ENCODE measurements at regions not wholly inside any gene's neighbourhood (a gene's known extent, or its start where the extent isn't known, plus 50 kb on each side); places are given as distances from the start of the nearest gene placed in this dataset.
"Not testable (repeated sequence)": the region's sequence is repeated elsewhere in the genome, so short reads cannot be mapped to it uniquely, and the experiment has no call there.

DNA sequence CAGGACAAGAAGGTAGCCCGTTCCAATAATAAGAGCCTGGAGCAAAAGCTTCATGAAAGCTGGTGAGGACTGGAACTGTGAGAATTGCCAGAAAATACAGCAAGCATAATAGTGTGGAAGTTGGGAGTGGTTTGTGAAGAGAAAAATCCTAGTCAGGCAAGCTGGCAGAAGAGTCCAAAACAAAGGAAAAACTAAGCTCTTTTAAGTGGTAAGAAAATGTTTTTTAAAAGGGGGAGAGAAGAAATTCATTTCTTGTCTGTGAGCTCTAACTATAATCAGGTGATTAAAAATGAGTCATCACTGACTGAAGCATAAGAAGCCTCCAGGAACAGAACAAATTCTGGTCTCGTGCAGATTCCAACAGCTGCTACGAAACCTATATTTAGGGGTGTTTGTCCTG is 102.6 kb downstream of the CAAP1 start:
- no peaks in the 10 kb centered on the region for H3K27me3 Mint-ChIP-seq (ENCODE audit: low read depth)
- no peak overlapping the region for H3K4me3 Mint-ChIP-seq
- H3K27ac Mint-ChIP-seq (ENCODE audit: unreplicated experiment) = no peak overlapping the region
- no peak for DNase-seq (ENCODE audit: low read depth, low spot score)
- no peaks in the 10 kb centered on the region for H3K36me3 Mint-ChIP-seq (ENCODE audit: low read depth)
- H3K4me1 Mint-ChIP-seq = no peaks in the 10 kb centered on the region
- TF ChIP-seq, protein P1, sequence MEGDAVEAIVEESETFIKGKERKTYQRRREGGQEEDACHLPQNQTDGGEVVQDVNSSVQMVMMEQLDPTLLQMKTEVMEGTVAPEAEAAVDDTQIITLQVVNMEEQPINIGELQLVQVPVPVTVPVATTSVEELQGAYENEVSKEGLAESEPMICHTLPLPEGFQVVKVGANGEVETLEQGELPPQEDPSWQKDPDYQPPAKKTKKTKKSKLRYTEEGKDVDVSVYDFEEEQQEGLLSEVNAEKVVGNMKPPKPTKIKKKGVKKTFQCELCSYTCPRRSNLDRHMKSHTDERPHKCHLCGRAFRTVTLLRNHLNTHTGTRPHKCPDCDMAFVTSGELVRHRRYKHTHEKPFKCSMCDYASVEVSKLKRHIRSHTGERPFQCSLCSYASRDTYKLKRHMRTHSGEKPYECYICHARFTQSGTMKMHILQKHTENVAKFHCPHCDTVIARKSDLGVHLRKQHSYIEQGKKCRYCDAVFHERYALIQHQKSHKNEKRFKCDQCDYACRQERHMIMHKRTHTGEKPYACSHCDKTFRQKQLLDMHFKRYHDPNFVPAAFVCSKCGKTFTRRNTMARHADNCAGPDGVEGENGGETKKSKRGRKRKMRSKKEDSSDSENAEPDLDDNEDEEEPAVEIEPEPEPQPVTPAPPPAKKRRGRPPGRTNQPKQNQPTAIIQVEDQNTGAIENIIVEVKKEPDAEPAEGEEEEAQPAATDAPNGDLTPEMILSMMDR (conservative IDR thresholded peaks at IDR 0.05) = no peak
- peaks cover 12% of the 10 kb centered on the region for H3K9me3 Mint-ChIP-seq

DNA sequence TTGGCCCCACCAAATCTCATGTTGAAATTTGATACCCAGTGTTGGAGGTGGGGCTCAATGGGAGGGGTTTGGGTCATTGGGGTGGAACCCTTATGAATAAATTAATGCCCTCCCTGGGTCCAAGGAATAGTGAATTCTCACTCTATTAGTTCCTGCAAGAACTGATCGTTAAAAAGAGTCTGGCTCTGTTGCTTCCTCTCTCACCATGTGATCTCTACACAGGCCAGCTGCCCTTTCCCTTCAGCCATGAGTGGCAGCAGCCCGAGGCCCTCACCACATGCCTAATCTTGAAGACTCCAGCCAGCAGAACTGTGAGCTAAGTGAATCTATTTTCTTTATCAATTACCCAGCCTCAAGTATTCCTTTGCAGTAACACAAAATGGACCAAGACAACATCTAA is 106.0 kb downstream of the CAAP1 start:
- H3K9me3 Mint-ChIP-seq = peaks cover 2% of the 10 kb centered on the region
- no peak overlapping the region for H3K4me3 Mint-ChIP-seq
- no peaks in the 10 kb centered on the region for H3K36me3 Mint-ChIP-seq (ENCODE audit: low read depth)
- H3K4me1 Mint-ChIP-seq = no peaks in the 10 kb centered on the region
- no peak overlapping the region for H3K27ac Mint-ChIP-seq (ENCODE audit: unreplicated experiment)
- no peaks in the 10 kb centered on the region for H3K27me3 Mint-ChIP-seq (ENCODE audit: low read depth)
- TF ChIP-seq, protein P1 (conservative IDR thresholded peaks at IDR 0.05) = no peak
- DNase-seq (ENCODE audit: low read depth, low spot score) = no peak

DNA sequence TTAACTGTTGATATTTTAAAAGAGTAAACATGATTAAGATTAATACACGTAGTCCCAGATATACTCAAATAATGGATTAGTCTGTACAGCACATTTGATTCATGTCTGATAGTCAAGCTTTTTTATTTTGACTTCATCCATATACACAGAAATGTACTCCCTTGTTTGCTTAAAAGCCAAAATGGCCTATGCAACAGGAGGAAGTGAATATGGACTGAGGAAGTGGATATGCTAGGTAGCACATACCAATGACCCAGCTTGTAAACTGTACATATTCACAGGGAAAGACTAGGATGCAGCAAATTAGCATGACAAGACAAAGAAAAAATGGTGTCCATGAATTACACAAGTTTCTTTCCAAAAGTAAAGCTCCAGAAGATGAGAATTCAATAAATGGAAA is 109.7 kb downstream of the CAAP1 start:
- no peak overlapping the region for H3K27ac Mint-ChIP-seq (ENCODE audit: unreplicated experiment)
- H3K27me3 Mint-ChIP-seq (ENCODE audit: low read depth) = no peaks in the 10 kb centered on the region
- peaks cover 9% of the 10 kb centered on the region for H3K9me3 Mint-ChIP-seq
- no peak overlapping the region for H3K4me3 Mint-ChIP-seq
- no peaks in the 10 kb centered on the region for H3K36me3 Mint-ChIP-seq (ENCODE audit: low read depth)
- no peak for DNase-seq (ENCODE audit: low read depth, low spot score)
- H3K4me1 Mint-ChIP-seq = no peaks in the 10 kb centered on the region
- TF ChIP-seq, protein P1 (conservative IDR thresholded peaks at IDR 0.05) = no peak

DNA sequence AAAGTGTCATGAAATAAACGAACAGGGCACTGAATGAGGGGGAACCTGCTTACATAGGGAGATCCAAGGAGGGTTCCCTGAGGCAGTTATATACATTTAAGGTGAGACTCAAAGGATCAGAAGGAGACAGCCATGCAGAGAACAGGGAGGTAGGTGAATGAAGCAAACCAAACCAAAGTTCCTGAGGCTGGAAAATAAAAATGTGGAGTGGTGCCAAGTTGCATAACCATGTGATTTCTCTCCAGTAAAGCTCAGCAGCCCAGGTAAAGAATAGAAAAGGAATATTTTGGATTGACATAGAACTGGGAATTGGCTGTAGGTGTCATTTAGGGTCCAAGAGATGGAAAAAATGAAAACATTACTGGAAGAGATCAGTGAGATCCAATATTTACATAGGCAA is 110.7 kb downstream of the CAAP1 start:
- Mint-ChIP-seq H3K9me3 (peaks cover 7% of the 10 kb centered on the region), H3K27ac (ENCODE audit: unreplicated experiment) (no peak overlapping the region), H3K27me3 (ENCODE audit: low read depth) (no peaks in the 10 kb centered on the region), H3K36me3 (ENCODE audit: low read depth) (no peaks in the 10 kb centered on the region), H3K4me1 (no peaks in the 10 kb centered on the region), H3K4me3 (no peak overlapping the region)
- no peak for DNase-seq (ENCODE audit: low read depth, low spot score)
- TF ChIP-seq, protein P1 (conservative IDR thresholded peaks at IDR 0.05) = no peak

DNA sequence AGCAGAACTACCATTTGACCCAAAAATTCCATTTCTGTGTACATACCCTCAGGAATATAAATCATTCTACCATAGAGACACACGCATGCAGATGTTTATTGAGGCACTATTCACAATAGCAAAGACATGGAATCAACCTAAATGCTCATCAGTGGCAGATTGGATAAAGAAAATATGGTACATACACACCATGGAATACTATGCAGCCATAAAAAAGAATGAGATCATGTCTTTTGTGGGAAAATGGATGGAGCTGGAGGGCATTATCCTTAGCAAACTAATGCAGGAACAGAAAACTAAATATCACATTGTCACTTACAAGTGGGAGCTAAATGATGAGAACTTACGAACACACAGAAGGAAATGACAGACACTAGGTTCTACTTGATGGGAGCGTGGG is 112.3 kb downstream of the CAAP1 start:
- H3K27me3 Mint-ChIP-seq (ENCODE audit: low read depth); H3K36me3 Mint-ChIP-seq (ENCODE audit: low read depth); H3K9me3 Mint-ChIP-seq; H3K4me1 Mint-ChIP-seq; DNase-seq (ENCODE audit: low read depth, low spot score); H3K4me3 Mint-ChIP-seq; H3K27ac Mint-ChIP-seq (ENCODE audit: unreplicated experiment): not testable (repeated sequence)

DNA sequence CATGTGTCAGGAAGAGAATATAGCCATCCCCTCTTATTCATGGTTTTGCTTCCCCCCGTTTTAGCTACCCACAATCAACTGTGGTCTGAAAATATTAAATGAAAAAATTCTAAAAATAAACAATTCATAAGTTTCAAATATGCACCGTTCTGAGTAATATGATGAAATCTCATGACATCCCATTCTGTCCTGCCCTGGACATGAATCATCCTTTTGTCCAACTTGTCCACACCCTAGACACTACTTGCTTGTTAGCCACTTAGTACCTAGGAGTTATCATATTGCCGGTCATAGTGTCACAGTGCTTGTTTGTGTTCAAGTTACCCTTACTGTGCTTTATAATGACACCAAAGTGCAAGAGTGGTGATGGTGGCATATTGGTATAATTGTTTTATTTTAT is 113.5 kb downstream of the CAAP1 start:
- peaks cover 7% of the 10 kb centered on the region for H3K9me3 Mint-ChIP-seq
- H3K27ac Mint-ChIP-seq (ENCODE audit: unreplicated experiment) = no peak overlapping the region
- no peaks in the 10 kb centered on the region for H3K4me1 Mint-ChIP-seq
- no peak overlapping the region for H3K4me3 Mint-ChIP-seq
- TF ChIP-seq, protein P1 (conservative IDR thresholded peaks at IDR 0.05) = no peak
- no peaks in the 10 kb centered on the region for H3K27me3 Mint-ChIP-seq (ENCODE audit: low read depth)
- DNase-seq (ENCODE audit: low read depth, low spot score) = no peak
- H3K36me3 Mint-ChIP-seq (ENCODE audit: low read depth) = no peaks in the 10 kb centered on the region
